ENCODE measurements at regions not wholly inside any gene's neighbourhood (a gene's known extent, or its start where the extent isn't known, plus 50 kb on each side); places are given as distances from the start of the nearest gene placed in this dataset.

DNA sequence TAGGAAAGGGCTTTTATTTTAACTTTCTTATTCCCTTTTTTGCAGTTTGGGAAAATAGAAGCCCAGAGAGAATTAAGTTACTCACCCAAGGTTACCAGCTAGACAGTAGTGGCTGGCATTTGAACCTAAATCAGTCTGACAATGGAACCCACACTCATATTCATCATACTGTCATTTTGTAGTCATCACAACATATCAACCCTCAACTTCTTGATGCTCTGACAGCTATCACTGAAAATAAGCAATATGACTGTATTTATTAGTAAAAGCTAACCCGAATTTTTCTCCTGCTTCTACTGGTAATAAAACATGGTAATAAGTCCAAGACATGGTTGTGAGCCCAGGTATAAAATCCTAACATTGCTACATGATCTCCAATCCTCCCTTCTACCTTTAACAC is 585.8 kb upstream of the UBE2E2 start:
- no peak for DNase-seq (ENCODE audit: extremely low read depth, insufficient read length)
- TF ChIP-seq, protein P1, sequence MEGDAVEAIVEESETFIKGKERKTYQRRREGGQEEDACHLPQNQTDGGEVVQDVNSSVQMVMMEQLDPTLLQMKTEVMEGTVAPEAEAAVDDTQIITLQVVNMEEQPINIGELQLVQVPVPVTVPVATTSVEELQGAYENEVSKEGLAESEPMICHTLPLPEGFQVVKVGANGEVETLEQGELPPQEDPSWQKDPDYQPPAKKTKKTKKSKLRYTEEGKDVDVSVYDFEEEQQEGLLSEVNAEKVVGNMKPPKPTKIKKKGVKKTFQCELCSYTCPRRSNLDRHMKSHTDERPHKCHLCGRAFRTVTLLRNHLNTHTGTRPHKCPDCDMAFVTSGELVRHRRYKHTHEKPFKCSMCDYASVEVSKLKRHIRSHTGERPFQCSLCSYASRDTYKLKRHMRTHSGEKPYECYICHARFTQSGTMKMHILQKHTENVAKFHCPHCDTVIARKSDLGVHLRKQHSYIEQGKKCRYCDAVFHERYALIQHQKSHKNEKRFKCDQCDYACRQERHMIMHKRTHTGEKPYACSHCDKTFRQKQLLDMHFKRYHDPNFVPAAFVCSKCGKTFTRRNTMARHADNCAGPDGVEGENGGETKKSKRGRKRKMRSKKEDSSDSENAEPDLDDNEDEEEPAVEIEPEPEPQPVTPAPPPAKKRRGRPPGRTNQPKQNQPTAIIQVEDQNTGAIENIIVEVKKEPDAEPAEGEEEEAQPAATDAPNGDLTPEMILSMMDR (IDR thresholded peaks at IDR 0.05; ENCODE audit: insufficient read depth, low read length, poor library complexity, severe bottlenecking), result no peak
- no peaks in the 10 kb centered on the region for H3K36me3 ChIP-seq (ENCODE audit: control insufficient read depth, insufficient read depth, low read length)
- H3K27me3 ChIP-seq (replicated peaks; ENCODE audit: control insufficient read depth, insufficient read depth, low read length), result no peaks in the 10 kb centered on the region
- H3K4me3 ChIP-seq (replicated peaks; ENCODE audit: low read depth, low read length), result no peak overlapping the region

DNA sequence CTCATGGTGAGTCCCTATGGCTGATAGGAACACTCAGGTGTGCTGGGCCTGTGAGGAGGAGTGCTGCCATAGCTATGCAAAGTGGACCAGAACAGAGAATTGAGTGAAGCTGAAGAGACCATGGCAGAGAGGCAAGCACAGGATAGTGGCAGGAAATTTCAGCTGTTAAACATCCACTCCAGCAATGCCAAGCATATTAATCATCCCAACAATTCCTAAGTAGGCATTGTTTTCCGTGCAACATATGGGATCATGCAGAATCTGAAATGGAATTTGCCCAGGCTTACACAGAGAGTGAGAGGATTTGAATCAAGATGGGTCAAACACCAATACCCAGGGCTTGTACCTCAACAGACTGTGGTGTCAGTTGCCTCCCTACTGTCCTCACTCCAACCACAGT is 582.6 kb upstream of the UBE2E2 start:
- TF ChIP-seq, protein P1 (IDR thresholded peaks at IDR 0.05; ENCODE audit: insufficient read depth, low read length, poor library complexity, severe bottlenecking), result no peak
- Histone ChIP-seq H3K27me3 (replicated peaks; ENCODE audit: control insufficient read depth, insufficient read depth, low read length) (no peaks in the 10 kb centered on the region), H3K36me3 (ENCODE audit: control insufficient read depth, insufficient read depth, low read length) (no peaks in the 10 kb centered on the region), H3K4me3 (replicated peaks; ENCODE audit: low read depth, low read length) (no peak overlapping the region)
- DNase-seq (ENCODE audit: extremely low read depth, insufficient read length), result no peak

DNA sequence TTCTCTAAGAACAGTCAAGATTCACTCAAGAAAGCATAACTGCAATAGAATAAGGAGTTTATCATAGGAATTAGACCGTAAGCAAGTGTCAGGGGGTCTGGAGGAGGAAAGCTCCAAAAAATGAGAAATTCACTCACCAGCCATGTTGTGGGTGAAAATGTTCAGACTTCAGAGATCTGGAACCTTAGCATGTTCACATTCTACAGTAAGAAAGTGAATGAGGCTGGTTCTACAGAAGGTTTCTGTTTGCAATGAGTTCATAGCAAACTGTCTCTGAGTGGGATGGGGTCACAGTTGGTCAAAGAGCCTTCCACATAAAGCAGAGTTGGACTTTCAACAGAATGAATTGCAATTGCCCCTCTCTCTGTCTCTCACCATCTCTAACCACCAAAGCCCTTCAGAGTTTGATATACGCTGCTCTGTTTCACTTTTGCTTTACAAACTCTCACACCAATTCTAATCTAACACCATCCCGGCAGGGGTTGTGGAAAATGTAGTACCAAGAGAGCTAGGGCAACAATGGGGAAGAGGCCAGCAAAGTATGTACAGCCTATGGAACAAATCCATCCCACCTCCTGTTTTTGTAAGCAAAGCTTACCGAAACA is 581.8 kb upstream of the UBE2E2 start:
- H3K36me3 ChIP-seq (ENCODE audit: control insufficient read depth, insufficient read depth, low read length), result no peaks in the 10 kb centered on the region
- no peak for DNase-seq (ENCODE audit: extremely low read depth, insufficient read length)
- H3K4me3 ChIP-seq (replicated peaks; ENCODE audit: low read depth, low read length), result 0 out of 2 replicates have a peak overlapping the region, but pooled peaks have one; percentile 0
- no peaks in the 10 kb centered on the region for H3K27me3 ChIP-seq (replicated peaks; ENCODE audit: control insufficient read depth, insufficient read depth, low read length)
- TF ChIP-seq, protein P1 (IDR thresholded peaks at IDR 0.05; ENCODE audit: insufficient read depth, low read length, poor library complexity, severe bottlenecking), result no peak

DNA sequence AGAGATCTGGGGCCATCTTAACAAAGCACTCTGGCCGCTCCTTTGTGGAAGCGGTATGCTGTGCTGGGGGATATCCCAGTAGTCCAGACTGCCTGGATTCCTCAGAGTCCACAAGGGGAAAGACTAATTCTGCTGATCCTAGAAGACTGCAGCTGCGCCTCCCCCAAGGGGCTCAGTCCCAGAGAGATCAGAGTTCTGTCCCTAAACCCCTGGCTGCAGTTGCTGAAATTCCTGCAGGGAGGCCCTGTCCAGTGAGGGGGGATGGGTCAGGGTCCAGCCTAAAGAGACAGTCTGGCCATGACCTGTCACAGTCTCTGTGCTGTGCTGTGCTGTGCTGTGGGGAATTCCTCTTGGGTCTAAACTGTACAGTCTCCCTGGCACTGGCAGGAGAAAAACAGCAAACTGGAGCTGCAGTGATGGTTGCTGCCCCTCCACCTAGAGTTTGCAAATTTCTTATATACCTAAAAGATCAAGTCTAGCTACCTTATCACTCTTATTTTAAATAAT is 575.1 kb upstream of the UBE2E2 start:
- Histone ChIP-seq H3K27me3 (replicated peaks; ENCODE audit: control insufficient read depth, insufficient read depth, low read length) (no peaks in the 10 kb centered on the region), H3K4me3 (replicated peaks; ENCODE audit: low read depth, low read length) (no peak overlapping the region)
- TF ChIP-seq, protein P1 (IDR thresholded peaks at IDR 0.05; ENCODE audit: insufficient read depth, low read length, poor library complexity, severe bottlenecking), result no peak

DNA sequence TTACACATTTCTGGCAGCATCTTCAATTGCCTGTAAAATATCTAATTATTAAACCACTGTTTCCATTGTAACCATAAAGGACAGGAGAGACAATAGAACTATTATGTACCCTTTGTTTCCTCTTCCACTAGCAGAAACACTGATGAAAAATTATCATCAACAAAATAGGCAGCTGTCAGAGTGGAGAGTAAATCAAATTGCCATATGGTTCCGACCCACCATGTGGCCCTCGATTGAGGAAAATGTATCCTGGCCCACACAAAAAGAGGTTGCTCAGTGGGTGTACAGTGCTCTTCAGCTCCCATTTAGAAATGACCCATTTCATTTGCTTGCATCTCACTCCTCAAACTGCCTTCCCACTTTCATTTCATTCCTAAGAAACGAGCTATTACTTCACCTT is 570.6 kb upstream of the UBE2E2 start:
- Histone ChIP-seq H3K27me3 (replicated peaks; ENCODE audit: control insufficient read depth, insufficient read depth, low read length) (no peaks in the 10 kb centered on the region), H3K36me3 (ENCODE audit: control insufficient read depth, insufficient read depth, low read length) (no peaks in the 10 kb centered on the region), H3K4me3 (replicated peaks; ENCODE audit: low read depth, low read length) (no peak overlapping the region)
- TF ChIP-seq, protein P1 (IDR thresholded peaks at IDR 0.05; ENCODE audit: insufficient read depth, low read length, poor library complexity, severe bottlenecking), result no peak
- DNase-seq (ENCODE audit: extremely low read depth, insufficient read length), result no peak

More for the DNA sequence above, 575.1 kb upstream of the UBE2E2 start:
- DNase-seq (ENCODE audit: extremely low read depth, insufficient read length), result no peak
- no peaks in the 10 kb centered on the region for H3K36me3 ChIP-seq (ENCODE audit: control insufficient read depth, insufficient read depth, low read length)

DNA sequence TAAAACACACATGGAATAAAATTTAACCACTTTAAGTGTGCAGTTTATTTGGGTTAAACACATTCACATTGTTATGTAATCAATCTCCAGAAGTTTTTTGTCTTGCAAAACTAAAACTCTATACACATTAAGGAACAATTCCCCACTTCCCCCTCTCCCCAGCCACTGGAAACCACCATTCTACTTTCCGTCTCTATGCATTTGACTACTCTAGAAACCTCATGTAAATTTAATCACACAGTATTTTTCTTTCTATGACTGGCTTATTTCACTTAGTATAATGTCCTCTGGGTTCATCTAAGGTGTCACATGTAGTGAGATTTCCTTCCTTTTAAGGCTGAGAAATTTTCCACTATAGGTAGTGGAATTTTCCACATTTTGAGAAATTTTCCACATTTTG is 568.7 kb upstream of the UBE2E2 start:
- Histone ChIP-seq H3K36me3 (ENCODE audit: control insufficient read depth, insufficient read depth, low read length) (no peaks in the 10 kb centered on the region), H3K27me3 (replicated peaks; ENCODE audit: control insufficient read depth, insufficient read depth, low read length) (no peaks in the 10 kb centered on the region), H3K4me3 (replicated peaks; ENCODE audit: low read depth, low read length) (no peak overlapping the region)
- DNase-seq (ENCODE audit: extremely low read depth, insufficient read length), result no peak
- TF ChIP-seq, protein P1 (IDR thresholded peaks at IDR 0.05; ENCODE audit: insufficient read depth, low read length, poor library complexity, severe bottlenecking), result no peak
